ENCODE measurements at regions not wholly inside any gene's neighbourhood (a gene's known extent, or its start where the extent isn't known, plus 50 kb on each side); places are given as distances from the start of the nearest gene placed in this dataset.

DNA sequence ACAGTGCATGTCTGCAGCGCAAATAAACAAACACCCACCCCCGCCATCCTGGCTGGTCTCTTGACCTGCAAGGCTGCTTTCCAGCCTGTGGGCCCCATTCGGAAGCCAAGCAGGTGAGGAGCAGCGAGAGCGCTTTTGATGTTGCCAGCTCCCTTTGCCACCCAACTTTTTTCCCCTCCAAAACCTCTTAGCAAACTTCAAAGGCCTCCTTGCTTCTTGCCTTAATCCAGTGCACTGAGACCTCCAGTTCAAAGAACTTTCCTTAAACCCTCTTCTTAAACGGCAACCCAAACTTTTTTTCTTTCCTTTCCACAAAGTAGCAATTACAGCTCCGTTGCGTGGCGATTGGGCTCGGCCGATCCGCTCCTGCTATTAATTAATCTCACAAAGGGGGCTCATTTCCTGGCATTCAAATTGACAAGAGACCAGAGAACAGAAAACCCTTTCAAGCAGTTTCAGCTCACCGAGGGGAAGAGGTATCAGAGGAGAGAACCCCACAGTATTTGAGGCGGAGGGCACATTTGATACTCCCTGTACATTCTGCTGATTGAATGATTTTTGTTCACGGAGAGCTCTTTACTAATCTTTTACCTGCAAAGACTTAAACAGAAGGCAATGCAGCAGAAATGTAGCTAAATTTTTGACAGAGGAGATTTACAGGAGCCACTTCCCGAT, 531.4 kb downstream of the TMEM182 start:
- DNase-seq (no peak), ATAC-seq (no peak)
- Mint-ChIP-seq H3K4me3 (no peak overlapping the region), H3K27me3 (ENCODE audit: low read depth in 2 of 2) (peaks cover 7 to 17% of the 10 kb centered on the region in 2 donors), H3K9me3 (peaks cover 0 to 7% of the 10 kb centered on the region in 2 donors), H3K4me1 (no peaks in the 10 kb centered on the region), H3K36me3 (no peaks in the 10 kb centered on the region), H3K27ac (no peak overlapping the region)
- no peaks in the 10 kb centered on the region for H3K9me3 ChIP-seq (ENCODE audit: control insufficient read depth, insufficient read depth, low read length)
- no peaks in the 10 kb centered on the region for H3K36me3 ChIP-seq (ENCODE audit: control insufficient read depth, insufficient read depth, low read length)
- H3K4me3 ChIP-seq (ENCODE audit: low read length): no peak overlapping the region
- no peaks in the 10 kb centered on the region for H3K27me3 ChIP-seq (ENCODE audit: control insufficient read depth, insufficient read depth, low read length)
- WGBS (ENCODE audit: insufficient coverage): 24% methylated on average over 15 of the region's 16 CpGs
- TF ChIP-seq, protein P1, sequence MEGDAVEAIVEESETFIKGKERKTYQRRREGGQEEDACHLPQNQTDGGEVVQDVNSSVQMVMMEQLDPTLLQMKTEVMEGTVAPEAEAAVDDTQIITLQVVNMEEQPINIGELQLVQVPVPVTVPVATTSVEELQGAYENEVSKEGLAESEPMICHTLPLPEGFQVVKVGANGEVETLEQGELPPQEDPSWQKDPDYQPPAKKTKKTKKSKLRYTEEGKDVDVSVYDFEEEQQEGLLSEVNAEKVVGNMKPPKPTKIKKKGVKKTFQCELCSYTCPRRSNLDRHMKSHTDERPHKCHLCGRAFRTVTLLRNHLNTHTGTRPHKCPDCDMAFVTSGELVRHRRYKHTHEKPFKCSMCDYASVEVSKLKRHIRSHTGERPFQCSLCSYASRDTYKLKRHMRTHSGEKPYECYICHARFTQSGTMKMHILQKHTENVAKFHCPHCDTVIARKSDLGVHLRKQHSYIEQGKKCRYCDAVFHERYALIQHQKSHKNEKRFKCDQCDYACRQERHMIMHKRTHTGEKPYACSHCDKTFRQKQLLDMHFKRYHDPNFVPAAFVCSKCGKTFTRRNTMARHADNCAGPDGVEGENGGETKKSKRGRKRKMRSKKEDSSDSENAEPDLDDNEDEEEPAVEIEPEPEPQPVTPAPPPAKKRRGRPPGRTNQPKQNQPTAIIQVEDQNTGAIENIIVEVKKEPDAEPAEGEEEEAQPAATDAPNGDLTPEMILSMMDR (IDR thresholded peaks at IDR 0.05): no peak
- H3K4me1 ChIP-seq (ENCODE audit: control insufficient read depth, insufficient read depth, low read length): no peaks in the 10 kb centered on the region
- intact Hi-C loops (cut with micrococcal nuclease): no loop called here
- H3K27ac ChIP-seq (ENCODE audit: low read length): no peak overlapping the region

DNA sequence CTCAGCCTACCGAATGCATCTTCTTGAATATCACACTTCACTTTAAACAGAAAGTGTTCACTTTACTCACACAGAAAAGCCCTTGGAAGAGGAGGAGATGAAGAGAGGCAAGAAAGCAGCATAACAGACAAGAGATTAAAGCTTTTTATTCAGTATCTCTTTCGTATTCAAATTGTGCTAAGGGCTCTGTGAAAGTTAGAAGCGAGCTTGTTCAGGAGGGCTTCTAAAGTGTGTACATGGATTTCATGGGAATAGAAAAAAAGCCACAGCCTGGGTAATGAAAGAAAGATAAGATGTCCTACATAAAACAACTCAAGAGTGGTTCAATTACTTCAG, 531.9 kb downstream of the TMEM182 start:
- H3K4me3 Mint-ChIP-seq: no peak overlapping the region
- TF ChIP-seq, protein P1 (IDR thresholded peaks at IDR 0.05): no peak
- no peaks in the 10 kb centered on the region for H3K36me3 Mint-ChIP-seq
- H3K4me1 Mint-ChIP-seq: no peaks in the 10 kb centered on the region
- H3K27me3 Mint-ChIP-seq (ENCODE audit: low read depth in 2 of 2): peaks cover 7 to 17% of the 10 kb centered on the region in 2 donors
- no peaks in the 10 kb centered on the region for H3K36me3 ChIP-seq (ENCODE audit: control insufficient read depth, insufficient read depth, low read length)
- intact Hi-C loops (cut with micrococcal nuclease): no loop called here
- H3K4me3 ChIP-seq (ENCODE audit: low read length): no peak overlapping the region
- WGBS (ENCODE audit: insufficient coverage): 63% methylated on average over 2 of the region's 3 CpGs
- H3K4me1 ChIP-seq (ENCODE audit: control insufficient read depth, insufficient read depth, low read length): no peaks in the 10 kb centered on the region
- H3K9me3 Mint-ChIP-seq: peaks cover 0 to 7% of the 10 kb centered on the region in 2 donors
- DNase-seq (no peak), ATAC-seq (no peak)
- H3K27ac Mint-ChIP-seq: no peak overlapping the region
- no peak overlapping the region for H3K27ac ChIP-seq (ENCODE audit: low read length)
- no peaks in the 10 kb centered on the region for H3K27me3 ChIP-seq (ENCODE audit: control insufficient read depth, insufficient read depth, low read length)
- H3K9me3 ChIP-seq (ENCODE audit: control insufficient read depth, insufficient read depth, low read length): no peaks in the 10 kb centered on the region

DNA sequence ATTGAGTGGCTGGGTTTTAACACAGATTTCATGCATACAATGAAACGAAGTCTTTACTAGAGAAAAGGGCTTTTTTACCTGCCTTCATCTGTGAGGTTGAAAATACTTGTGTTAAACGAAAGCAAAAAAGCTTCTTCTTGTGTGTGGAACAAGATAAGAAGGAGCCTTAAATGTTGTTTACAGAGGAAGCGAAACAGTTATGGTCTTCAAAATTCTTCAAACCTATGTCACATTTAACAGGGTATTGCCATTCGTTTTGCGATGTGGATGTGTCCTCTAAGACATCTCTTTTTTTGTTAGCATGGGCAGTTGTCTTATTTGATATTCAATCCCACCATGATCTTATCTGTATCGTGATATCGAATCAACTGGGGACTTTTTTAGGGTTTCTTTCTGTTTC, 532.6 kb downstream of the TMEM182 start:
- intact Hi-C loops (cut with micrococcal nuclease): no loop called here
- WGBS (ENCODE audit: insufficient coverage): 75% methylated on average over 7 of the region's 7 CpGs
- no peak for ATAC-seq

More for the DNA sequence above, 532.6 kb downstream of the TMEM182 start:
- Histone ChIP-seq H3K27ac (ENCODE audit: low read length) (no peak overlapping the region), H3K9me3 (ENCODE audit: control insufficient read depth, insufficient read depth, low read length) (no peaks in the 10 kb centered on the region), H3K4me3 (ENCODE audit: low read length) (no peak overlapping the region), H3K4me1 (ENCODE audit: control insufficient read depth, insufficient read depth, low read length) (no peaks in the 10 kb centered on the region), H3K27me3 (ENCODE audit: control insufficient read depth, insufficient read depth, low read length) (no peaks in the 10 kb centered on the region), H3K36me3 (ENCODE audit: control insufficient read depth, insufficient read depth, low read length) (no peaks in the 10 kb centered on the region)
- Mint-ChIP-seq H3K9me3 (peaks cover 0 to 6% of the 10 kb centered on the region in 2 donors), H3K4me1 (no peaks in the 10 kb centered on the region), H3K27ac (no peak overlapping the region), H3K4me3 (no peak overlapping the region), H3K27me3 (ENCODE audit: low read depth in 2 of 2) (peaks cover 7 to 17% of the 10 kb centered on the region in 2 donors), H3K36me3 (no peaks in the 10 kb centered on the region)
- TF ChIP-seq, protein P1 (IDR thresholded peaks at IDR 0.05): no peak
- no peak for DNase-seq

All from natural killer cell (primary cell).